Endothelial cell of hepatic sinusoid (primary cell): ENCODE measurements at regions not wholly inside any gene's neighbourhood (a gene's known extent, or its start where the extent isn't known, plus 50 kb on each side); places are given as distances from the start of the nearest gene placed in this dataset.

ENCODE experiments used
- in situ Hi-C: cut with HindIII; loops from 2 replicates; pipeline ENCODE4 v1.10.0; 2017; ENCODE audit warnings: low sequenced_read_pairs

DNA sequence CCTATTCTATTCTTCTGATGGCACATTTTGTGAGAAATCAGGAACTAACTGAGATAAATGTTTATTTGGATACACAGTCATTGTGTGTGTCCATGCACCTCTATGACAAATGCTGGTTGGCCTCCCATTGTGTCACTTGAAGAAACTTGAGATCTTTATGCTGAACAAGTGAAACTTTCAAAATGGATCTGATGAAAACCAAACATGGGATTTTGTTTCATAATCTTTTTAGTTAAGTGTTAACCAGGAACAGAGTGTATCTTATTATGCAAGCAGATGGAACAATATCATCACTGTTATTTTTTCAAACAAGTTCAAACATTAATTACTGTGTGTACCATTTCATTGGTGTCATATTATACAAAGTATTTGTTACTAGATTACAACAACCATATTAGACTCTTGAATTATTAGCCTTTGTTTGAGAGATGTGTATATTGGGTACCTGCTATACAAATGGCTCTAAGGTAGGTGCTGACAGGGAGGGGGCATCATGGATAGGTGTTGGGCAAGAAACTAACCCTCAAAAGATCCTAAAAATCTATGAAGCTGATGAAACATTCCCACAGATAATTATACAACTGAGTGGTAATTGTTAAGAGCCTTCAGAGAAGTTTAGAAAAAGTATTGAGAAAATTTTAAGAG, 159.8 kb downstream of the PALM2AKAP2 start:
- in situ Hi-C loops: no loop called here

DNA sequence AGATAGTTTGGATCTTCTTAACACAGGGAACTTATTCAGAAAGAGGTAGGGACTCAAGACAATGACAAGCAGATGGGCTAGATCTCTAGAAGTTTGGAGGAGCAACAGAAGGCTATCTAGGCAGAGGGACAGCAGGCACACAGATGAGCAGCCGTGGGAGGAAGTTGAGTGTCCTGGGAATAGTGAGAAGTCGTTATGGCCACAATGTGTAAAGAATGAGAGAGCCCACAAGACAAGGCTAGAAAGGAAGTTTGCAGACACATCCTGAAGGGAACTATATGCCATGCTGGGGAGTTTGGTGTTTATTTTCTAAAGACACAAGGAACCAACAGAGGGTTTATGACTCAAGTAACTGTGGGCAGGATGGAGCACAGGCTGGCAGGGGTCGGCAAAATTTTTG, 160.6 kb downstream of the PALM2AKAP2 start:
- in situ Hi-C loops: no loop called here

DNA sequence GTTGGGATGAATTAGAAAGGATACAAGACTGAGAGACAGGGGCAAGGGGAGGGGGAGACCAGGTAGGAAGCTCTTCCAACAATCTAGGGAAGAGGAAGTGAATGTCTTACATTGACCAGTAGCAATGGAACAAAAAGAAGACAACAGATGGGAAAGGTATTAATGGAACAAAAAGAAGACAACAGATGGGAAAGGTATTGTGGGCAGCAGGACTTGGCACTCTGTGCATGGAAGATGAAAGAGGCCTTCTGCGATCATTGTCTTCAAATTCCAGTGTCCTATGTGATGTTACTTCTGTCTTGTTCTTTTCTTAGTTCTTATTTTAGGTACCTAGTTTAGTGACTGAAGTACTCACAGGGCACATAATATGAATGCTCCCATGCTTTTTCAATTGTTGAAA, 161.8 kb downstream of the PALM2AKAP2 start:
- in situ Hi-C loops: no loop called here

DNA sequence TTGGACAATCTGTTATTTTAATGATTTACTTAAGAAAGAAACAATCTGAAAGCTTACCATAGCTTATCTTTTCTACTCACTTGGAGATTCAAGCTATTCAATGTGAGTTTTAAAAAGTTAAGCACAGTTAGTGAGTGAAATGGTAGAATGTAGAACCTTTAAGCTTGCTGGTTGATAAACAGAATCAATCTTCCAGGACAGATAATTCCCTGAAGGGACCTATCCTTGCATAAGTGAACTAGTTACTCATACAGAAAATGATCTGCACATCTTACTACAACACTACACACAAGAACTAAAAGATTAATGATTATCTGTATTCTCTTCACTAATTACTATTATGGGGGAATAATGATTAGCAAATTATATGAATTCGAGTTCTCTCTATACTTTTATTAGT, 165.6 kb downstream of the PALM2AKAP2 start:
- in situ Hi-C loops: no loop called here

DNA sequence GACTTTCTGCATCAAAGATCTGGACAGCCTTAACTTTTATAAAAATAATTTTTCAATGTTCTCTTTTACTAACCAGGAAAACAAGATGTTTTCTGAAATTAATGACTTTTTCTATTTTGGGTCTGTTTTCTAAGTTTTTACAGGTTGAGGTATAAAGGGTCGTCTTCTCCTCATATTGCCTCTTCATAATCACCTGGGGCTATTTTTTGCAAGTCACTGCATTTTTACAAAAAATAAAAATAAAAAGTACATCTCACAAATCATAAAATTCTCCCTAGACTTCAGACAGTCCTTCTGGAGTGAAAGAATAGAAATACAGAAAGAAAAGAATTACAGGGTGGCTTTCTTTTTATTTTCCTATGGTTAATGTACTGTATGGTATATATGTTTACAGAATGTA, 168.5 kb downstream of the PALM2AKAP2 start:
- in situ Hi-C loops: no loop called here

DNA sequence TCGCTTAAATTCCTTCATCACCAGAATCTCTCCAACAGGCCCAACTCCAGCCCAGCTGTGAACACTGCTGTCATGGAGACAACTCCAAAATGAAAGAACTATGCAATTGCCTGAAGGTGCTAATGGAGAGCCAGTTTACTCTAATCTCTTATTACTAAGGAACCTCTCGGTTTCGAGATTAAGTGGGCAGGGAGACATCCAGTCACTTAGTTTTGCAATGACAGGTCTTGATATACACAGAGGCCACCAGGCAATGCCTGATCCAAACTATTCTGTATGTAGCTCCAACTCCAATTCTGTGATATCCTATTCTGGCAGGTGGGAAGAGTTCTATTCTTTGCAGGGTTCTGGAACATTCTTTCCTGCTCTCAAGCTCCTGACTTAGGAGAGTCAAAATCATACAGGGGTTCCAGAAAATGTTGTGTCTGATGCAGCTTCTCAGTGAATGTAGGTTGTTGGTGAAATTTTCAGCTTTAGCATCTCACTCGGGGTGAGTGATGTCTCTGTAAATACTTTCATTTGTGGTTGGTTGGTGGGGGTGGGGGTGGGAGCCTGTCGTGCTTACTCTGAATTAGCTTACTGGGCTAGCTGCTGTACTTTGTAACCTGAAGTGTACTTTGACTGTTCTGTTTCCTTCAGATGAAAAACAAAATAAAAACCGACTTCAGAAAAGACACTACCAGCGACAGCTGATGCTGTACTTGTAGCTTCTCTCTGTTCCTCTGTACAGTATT, 170.9 kb downstream of the PALM2AKAP2 start:
- in situ Hi-C loops: no loop called here

DNA sequence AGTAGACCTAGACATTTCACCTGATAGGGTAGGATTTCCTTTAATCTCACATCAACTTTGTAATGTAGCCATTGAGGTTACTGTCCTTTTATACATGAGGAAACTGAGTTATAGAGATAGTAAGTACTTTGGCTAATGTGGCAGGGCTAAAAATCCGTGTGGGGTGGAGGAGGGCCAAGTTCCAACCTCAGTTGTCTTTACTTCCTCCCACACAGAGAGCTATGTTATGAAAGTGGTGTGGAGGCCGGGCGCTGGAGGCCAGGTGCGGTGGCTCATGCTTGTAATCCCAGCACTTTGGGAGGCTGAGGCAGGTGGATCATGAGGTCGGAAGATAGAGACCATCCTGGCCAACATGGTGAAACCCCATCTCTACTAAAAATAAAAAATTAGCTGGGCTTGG, 173.3 kb downstream of the PALM2AKAP2 start:
- in situ Hi-C loops: no loop called here

DNA sequence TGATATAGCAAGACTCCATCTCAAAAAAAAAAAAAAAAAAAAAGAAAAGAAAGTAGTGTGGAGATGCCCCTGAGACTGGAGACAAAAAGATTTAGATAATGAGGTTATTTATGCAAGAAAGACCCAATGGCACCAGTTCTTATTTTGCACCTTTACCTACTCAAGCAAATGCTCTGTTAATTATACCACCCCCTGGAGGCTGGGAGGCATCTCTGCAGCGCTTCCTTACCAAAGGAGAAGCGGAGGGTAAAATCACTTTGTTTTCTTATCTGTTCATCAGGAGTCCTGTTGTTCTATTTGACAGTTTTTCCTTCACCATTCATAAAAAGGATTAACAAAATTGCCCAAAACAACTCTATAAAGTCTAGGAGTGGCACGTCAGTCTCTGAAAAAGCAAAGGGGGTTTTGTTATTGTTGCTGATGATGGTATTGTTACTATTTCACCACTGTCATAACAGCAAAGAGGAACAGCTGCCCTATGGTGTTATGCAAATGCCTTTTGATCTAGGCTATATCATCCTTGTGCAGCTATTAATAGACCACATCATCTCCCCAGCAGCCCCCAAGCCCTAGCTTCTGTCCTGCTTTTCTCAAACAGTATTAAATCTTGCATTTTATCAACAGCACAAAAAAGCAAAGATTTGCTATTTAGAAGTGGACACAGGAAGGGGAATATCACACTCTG, 174.0 kb downstream of the PALM2AKAP2 start:
- in situ Hi-C loops: no loop called here

DNA sequence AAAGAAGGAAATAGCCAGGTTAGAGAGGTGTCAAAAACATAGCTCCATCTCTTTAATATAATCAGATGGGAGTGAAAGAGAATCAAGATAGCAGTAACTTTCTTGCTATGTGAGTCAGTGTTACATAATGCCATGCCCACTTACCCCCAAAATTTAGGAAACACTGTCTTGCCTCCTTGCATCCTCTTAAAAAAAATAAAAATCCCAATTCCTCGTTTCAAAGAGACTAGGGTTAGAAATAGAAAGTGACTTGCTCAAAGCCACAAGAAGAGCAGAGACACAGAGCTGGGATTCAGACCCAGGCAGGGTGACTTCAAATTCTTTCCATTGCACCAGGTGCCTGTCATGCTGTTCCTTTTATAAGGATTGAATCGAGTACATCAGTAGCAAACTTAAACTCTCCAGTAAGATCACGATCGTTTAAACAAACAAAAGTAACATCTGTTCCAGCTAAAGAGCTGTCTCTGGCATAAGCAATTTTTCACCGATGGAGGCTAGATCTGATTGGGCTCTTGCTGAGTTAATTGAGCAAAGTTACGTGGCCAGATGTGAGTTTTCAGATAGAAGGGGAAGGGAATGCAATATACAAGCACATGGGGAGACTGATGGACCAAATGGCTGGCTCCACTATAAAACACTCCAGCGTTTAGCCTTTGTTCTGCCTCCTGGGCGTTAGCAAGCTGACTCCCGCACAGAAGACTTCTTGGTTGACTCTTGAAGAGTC, 176.9 kb downstream of the PALM2AKAP2 start:
- in situ Hi-C loops: no loop called here

DNA sequence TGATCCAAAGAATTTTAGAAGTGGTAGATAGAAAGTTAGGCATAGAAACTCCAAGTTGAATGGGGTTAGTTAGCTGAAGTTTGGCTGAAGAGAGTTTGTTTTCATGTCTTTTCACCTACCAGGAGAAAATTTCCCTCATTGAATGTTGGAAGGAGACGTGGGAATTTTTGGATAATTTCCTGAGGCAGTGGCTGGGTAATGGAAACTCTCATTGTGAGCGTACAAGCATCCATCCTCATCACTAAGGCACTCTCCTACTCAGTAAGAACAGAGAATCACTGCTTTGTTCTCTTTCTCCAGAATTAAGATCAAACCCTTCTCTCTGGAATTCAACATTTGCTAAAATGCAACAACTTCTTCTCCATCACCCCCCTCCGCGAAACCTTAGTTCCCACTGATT, 179.7 kb downstream of the PALM2AKAP2 start:
- in situ Hi-C loops: loop anchor here (5.0 kb wide), 1 partner anchor 97 kb away; no protein-coding TSS in a partner anchor

DNA sequence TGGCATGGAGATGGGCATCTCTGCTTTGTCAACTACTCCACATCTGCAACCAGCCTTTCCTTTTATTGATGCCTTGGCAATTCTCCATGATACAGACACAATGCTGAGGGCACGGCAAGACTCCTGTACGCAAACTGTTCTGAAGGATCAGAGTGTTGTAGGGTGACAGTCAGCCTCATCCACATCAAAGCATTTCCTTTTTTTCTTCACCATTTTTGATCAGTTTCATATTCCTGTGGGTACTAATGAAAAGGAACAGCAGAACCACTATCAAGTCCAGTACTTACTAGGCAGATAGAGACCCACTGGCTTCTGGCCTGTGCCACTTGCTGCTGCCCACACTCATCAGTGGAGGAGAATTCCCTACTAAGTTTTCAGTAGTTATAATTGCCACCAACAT, 181.6 kb downstream of the PALM2AKAP2 start:
- in situ Hi-C loops: loop anchor here (5.0 kb wide), 1 partner anchor 99 kb away; no protein-coding TSS in a partner anchor

DNA sequence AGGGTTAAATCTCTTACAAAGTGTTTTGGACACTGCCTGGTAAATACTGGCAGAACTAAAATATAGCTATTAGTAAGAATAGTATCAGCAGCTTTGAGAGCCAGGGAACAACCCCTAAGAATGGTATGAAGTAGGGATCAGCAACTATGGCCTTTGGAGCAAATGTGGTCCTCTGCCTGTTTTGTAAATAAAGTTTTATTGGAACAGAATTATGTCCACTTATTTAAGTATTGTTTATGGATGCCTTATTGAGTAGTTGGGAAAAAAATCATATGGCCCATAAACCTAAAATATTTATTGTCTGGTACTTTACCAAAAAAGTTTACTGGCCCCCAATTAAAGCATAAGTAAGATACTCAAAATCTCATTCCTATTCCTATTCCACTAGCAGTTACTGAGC, 182.2 kb downstream of the PALM2AKAP2 start:
- in situ Hi-C loops: loop anchor here (5.0 kb wide), 1 partner anchor 100 kb away; no protein-coding TSS in a partner anchor

DNA sequence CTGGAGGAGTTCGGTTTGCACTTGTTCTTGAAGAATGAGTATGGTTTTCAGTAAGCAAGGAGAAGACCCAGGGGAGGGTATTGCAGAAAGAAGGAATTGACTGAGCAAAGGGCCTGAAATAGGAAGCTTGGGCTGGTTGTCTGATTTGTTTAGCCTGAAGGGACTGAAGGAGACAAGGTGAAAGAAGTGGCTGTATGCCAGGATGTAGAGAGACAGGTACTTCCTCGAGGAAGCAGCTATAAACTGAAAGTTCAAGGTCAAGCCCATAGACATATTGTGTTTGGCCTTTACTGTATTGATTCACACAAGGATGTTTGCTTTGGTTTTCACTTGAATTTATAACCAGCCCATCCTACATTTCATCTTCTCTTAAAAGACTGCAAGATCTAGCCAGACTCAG, 183.1 kb downstream of the PALM2AKAP2 start:
- in situ Hi-C loops: loop anchor here (5.0 kb wide), 1 partner anchor 101 kb away; no protein-coding TSS in a partner anchor

DNA sequence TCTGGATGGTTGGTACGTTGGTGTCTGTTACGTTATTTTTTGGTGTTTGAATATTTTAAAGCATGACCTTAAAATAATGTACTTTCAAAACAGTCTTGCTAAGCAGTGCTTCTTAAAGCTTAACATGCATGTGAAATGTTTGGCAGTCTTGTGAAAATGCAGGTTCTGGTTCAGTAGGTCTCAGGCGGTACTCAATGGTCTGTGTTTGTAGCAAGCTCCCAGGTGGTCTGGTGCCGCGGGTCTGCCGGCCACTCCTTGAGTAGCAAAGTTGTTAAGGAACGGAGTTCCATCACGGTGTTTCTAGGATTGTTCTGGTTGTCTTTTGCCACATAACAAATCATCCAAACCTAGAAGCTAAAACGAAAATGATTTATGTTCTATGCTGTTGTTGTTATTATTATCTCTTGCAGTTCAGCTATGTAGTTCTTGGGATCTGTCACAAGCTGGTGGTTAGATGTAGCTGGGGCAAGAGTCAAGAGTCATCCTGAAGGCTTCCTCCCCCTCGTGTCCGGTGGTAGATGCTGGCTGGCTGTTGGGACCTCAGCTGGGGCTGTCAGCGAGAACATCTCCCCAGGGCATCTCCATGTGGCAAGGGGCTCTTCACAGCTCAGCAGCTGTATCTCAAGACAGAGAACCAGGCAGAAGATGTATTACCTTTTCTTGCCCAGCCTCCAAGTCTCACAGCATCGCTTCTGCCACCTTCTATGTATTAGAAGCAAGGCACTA, 186.8 kb downstream of the PALM2AKAP2 start:
- in situ Hi-C loops: loop anchor here (5.0 kb wide), 1 partner anchor 100 kb away; no protein-coding TSS in a partner anchor

DNA sequence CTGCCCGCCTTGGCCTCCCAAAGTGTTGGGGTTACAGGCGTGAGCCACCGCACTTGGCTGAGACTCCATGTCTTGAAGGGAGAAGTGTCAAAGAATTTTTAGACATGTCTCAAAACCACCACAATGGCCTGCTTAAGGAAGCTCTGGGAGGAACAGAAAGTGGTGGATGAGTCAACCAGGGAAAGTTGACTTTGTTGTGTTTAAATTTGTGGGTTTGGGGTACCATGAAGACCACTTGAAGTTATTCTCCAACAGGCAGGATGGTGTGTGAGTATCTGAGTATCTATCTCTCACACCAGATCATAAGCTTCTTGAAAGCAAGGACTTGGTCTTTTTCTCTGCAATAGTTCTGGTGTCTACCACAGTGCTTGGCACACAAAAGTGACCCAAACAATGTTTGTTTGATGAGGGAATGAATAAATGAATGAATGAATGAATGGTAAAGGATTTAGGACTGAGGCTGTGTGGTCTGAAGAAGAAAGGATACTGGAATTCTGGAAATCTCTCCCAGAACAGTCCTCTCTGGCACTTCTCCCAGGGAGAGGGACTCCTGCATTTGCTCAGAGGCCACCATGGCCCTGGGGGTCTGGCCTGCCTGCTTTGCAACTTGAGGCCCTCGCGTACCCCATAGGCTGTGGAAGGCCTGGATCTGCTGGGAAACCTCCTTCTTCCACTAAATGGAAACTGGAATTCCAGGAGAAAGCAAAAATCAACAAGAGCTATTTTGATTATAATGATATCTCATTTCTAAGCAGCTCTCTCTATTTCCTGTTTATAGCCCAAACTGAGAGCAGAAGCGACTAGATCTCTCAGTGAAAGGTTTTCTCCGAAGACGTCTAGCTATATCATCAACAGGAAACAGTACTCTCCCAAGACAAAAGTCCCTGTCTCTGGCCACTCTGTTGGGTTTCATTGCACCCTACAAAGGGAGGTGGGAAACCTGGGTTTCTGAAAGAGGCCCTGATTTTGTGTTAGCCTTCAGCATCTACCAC, 187.9 kb downstream of the PALM2AKAP2 start:
- in situ Hi-C loops: loop anchor here (5.0 kb wide), 1 partner anchor 99 kb away; no protein-coding TSS in a partner anchor

DNA sequence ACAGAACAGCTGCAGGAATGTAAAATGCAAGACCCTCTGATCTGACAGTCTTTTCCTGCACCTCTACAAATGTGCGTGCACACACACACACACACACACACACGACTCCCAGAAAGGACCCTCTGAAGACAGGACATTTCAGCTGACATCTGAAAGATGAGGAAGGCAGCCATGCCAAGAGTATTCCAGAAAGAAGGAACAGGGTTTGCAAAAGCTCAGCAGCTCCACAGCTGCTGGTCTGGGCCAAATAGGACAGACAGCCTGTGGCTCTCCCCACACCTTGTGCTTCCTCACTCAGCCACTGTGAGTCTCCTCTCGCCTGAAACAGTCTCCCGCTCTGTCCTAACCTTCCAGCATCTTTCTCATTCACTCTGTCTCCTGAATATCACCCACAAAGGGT, 189.0 kb downstream of the PALM2AKAP2 start:
- in situ Hi-C loops: loop anchor here (5.0 kb wide), 1 partner anchor 98 kb away; no protein-coding TSS in a partner anchor

DNA sequence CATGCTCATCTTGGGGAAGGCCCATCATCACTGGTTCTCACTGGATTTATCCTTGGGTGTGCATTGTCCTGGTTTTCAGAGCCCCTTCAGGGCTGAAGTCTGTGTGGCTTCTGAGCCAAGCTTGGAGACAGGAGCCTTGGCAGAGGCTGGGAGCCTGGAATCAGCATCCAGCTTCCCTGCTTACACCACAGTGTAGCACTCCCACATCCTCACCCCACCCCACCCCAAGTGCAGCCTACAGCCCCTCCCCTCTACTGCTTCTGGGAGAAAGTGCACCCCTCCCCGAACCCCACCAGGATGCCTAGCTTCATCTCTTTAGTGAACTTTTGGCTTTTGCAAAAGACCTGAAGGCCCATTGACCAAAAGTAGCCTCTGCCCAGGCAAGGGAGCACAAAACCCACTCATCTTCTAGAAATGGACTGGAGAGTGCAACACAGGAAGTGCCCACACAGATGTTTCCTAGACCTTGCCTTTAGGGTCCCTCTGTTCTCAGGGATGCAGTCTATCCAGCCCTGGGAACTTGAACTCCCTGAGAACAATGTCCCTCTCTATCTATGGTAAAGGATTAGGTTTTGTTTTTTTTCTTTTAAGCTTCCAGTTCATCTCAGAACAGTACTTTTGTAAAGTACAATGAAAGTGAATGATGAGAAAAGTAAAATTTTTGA, 189.7 kb downstream of the PALM2AKAP2 start:
- in situ Hi-C loops: loop anchor here (5.0 to 10.0 kb wide), 2 partner anchors 65 to 98 kb away; no protein-coding TSS in a partner anchor

DNA sequence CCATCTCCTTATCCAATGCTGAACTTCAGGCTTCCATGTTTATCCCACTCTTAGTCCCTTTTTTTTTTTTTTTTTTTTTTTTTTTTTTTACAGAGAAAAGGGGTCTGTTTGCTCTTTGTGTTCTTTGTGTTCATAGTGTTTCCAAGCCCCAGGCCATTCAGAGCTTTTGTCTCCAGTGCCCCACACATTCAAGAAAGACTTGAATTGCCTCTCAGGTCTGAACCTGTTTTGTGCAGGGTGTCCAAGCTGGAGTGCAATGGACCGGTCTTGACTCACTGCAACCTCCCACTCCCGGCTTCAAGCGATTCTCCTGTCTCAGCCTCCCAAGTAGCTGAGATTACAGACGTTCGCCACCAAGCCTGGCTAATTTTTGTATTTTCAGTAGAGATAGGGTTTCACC, 191.2 kb downstream of the PALM2AKAP2 start:
- in situ Hi-C loops: loop anchor here (10.0 kb wide), 1 partner anchor 66 kb away; no protein-coding TSS in a partner anchor
